HCT116 (cell line): ENCODE measurements at regions not wholly inside any gene's neighbourhood (a gene's known extent, or its start where the extent isn't known, plus 50 kb on each side); places are given as distances from the start of the nearest gene placed in this dataset.

Experiments used
- ATAC-seq: fragments of 200-7000 bp; cut with Tn5 transposase; 2 replicates; pipeline ENCODE4 v1.9.1; 2020; ENCODE audit warnings: mild to moderate bottlenecking, moderate library complexity
- BruUV-seq: library from RNA; stranded (reverse); fragments of 400-500 nt; replicated peaks from 2 replicates; lab custom pipeline; 2021; lab: Mats Ljungman, UMichigan
- CTCF ChIA-PET: fragments of 300-600 bp; sonication (Branson Sonifier 250); formaldehyde crosslinking; loops from one replicate; lab custom pipeline; 2021; ENCODE audit warnings: antibody characterized with exemption; lab: Charles Lee
- POLR2A ChIA-PET: fragments of 300-600, 350-600 bp; sonication (Branson Sonifier 250); formaldehyde crosslinking; loops from one replicate; lab custom pipeline; 2021; ENCODE audit warnings: antibody characterized with exemption; lab: Charles Lee
- RAD21 ChIA-PET, 2 experiments: fragments of 300-600 bp; sonication (Branson Sonifier 250); formaldehyde crosslinking; loops; one replicate each; lab custom pipeline; 2023; ENCODE audit warnings: low total read pairs in 2 of 2; ENCODE audit not compliant: uncharacterized antibody in 2 of 2, unreplicated experiment in 2 of 2, low non-redundant PET in 1 of 2; lab: Charles Lee
- DNase-seq: peaks from one replicate; pipeline ENCODE4 v3.0.0-alpha.2; 2010; ENCODE audit warnings: low read depth, low spot score
- H2AFZ ChIP-seq: fragments of 200-600 bp; shearing (Covaris generic), sonication (generic); 2 replicates; pipeline ENCODE4 v1.6.1; 2017; ENCODE audit warnings: low read depth, mixed run types, mixed read lengths, antibody characterized with exemption, low read length; ENCODE audit not compliant: poor library complexity, severe bottlenecking
- H3K27ac ChIP-seq: 2 replicates; pipeline ENCODE4 v1.5.1; 2012; ENCODE audit warnings: low read depth, low read length
- H3K27me3 ChIP-seq: fragments of 200-600 bp; sonication (generic); 2 replicates; pipeline ENCODE4 v1.6.1; 2016; ENCODE audit warnings: mixed run types, low read length, mixed read lengths; ENCODE audit not compliant: insufficient read depth
- H3K36me3 ChIP-seq, 2 experiments: fragments of 200-500 bp in 1 of 2; fragments of 200-600 bp in 1 of 2; sonication (Bioruptor generic) in 1 of 2; sonication (generic) in 1 of 2; 2 replicates each; pipeline versions ENCODE4 v1.5.1 to v1.6.1; 2014 to 2016; ENCODE audit warnings: low read length in 2 of 2, inconsistent platforms in 1 of 2, mixed read lengths in 1 of 2, mixed run types in 1 of 2; ENCODE audit not compliant: insufficient read depth in 2 of 2, control insufficient read depth in 1 of 2
- H3K4me1 ChIP-seq, 2 experiments: fragments of 200-600 bp in 1 of 2; sonication (generic) in 1 of 2; 2 replicates each; pipeline versions ENCODE4 v1.5.1 to v1.6.1; 2012 to 2017; ENCODE audit warnings: low read length in 2 of 2, inconsistent platforms in 1 of 2, mild to moderate bottlenecking in 1 of 2, mixed read lengths in 1 of 2, mixed run types in 1 of 2, moderate library complexity in 1 of 2; ENCODE audit not compliant: insufficient read depth in 2 of 2, control insufficient read depth in 1 of 2
- H3K4me2 ChIP-seq: fragments of 200-600 bp; sonication (generic); 2 replicates; pipeline ENCODE4 v1.6.1; 2017; ENCODE audit warnings: mixed run types, low read length, mixed read lengths
- H3K4me3 ChIP-seq, 2 experiments: fragments of 200-600 bp in 1 of 2; sonication (generic) in 1 of 2; replicated peaks in 1 of 2; 2 replicates each; pipeline ENCODE4 v1.5.1; 2011 to 2016; ENCODE audit warnings: low read length in 2 of 2, control low read depth in 1 of 2, low read depth in 1 of 2, mild to moderate bottlenecking in 1 of 2, mixed read lengths in 1 of 2, mixed run types in 1 of 2
- H3K79me2 ChIP-seq: fragments of 200-600 bp; sonication (generic); 2 replicates; pipeline ENCODE4 v1.6.1; 2017; ENCODE audit warnings: mild to moderate bottlenecking, mixed run types, low read length, moderate library complexity, mixed read lengths; ENCODE audit not compliant: insufficient read depth
- H3K9ac ChIP-seq: fragments of 200-600 bp; sonication (generic); 2 replicates; pipeline ENCODE4 v1.6.1; 2016; ENCODE audit warnings: low read length, mixed read lengths
- H3K9me2 ChIP-seq: fragments of 200-600 bp; sonication (generic), shearing (Covaris generic); 2 replicates; pipeline ENCODE4 v1.6.1; 2017; ENCODE audit warnings: mixed run types, mild to moderate bottlenecking, moderate library complexity; ENCODE audit not compliant: insufficient read depth
- H3K9me3 ChIP-seq, 2 experiments: fragments of 200-500 bp in 1 of 2; fragments of 200-600 bp in 1 of 2; sonication (Bioruptor generic) in 1 of 2; sonication (generic) in 1 of 2; 2 replicates each; pipeline ENCODE4 v1.6.1; 2014 to 2017; ENCODE audit warnings: low read length in 2 of 2, mixed read lengths in 2 of 2, inconsistent platforms in 1 of 2, low read depth in 1 of 2, mild to moderate bottlenecking in 1 of 2, mixed run types in 1 of 2, moderate library complexity in 1 of 2; ENCODE audit not compliant: control insufficient read depth in 1 of 2, insufficient read depth in 1 of 2
- H4K20me1 ChIP-seq: fragments of 200-600 bp; sonication (generic), shearing (Covaris generic); 2 replicates; pipeline ENCODE4 v1.6.1; 2017; ENCODE audit warnings: mixed run types, mild to moderate bottlenecking, moderate library complexity; ENCODE audit not compliant: insufficient read depth
- CBX3 ChIP-seq: IDR thresholded peaks from 2 replicates; pipeline ENCODE4 v1.6.1; 2012; ENCODE audit warnings: low read depth
- CEBPB ChIP-seq: IDR thresholded peaks from 2 replicates; pipeline ENCODE4 v1.6.1; 2012; ENCODE audit warnings: low read depth
- EGR1 ChIP-seq: IDR thresholded peaks from 2 replicates; pipeline ENCODE4 v1.6.1; 2012; ENCODE audit warnings: low read depth
- EZH2 ChIP-seq: fragments of 200-600 bp; sonication (generic); IDR thresholded peaks from 2 replicates; pipeline ENCODE4 v1.6.1; 2017; ENCODE audit warnings: antibody characterized with exemption, mixed run types
- EZH2phosphoT487 ChIP-seq: fragments of 200-600 bp; IDR thresholded peaks from 2 replicates; pipeline ENCODE4 v1.6.1; 2018; ENCODE audit warnings: antibody characterized with exemption, borderline replicate concordance
- MAX ChIP-seq: IDR thresholded peaks from 2 replicates; pipeline ENCODE4 v1.6.1; 2012
- RAD21 ChIP-seq: IDR thresholded peaks from 2 replicates; pipeline ENCODE4 v1.6.1; 2012; ENCODE audit warnings: low read depth, mild to moderate bottlenecking
- SIN3A ChIP-seq: IDR thresholded peaks from 2 replicates; pipeline ENCODE4 v1.6.1; 2012; ENCODE audit warnings: low read depth
- SRF ChIP-seq: IDR thresholded peaks from 2 replicates; pipeline ENCODE4 v1.6.1; 2012; ENCODE audit warnings: low read depth
- ZBTB33 ChIP-seq: IDR thresholded peaks from 2 replicates; pipeline ENCODE4 v1.6.1; 2011; ENCODE audit warnings: mild to moderate bottlenecking, low read length, moderate library complexity; ENCODE audit not compliant: insufficient replicate concordance; ENCODE audit errors: extremely low read depth
- ZFX ChIP-seq: fragments of 450-650 bp; IDR thresholded peaks from 2 replicates; pipeline ENCODE4 v1.6.1; 2017
- ZNF274 ChIP-seq: fragments of 200-500 bp; sonication (Bioruptor generic); IDR thresholded peaks from 2 replicates; pipeline ENCODE4 v1.6.1; 2014; ENCODE audit warnings: mild to moderate bottlenecking, low read depth, low read length, inconsistent platforms
- intact Hi-C: fragments of 100-400 bp; cut with micrococcal nuclease; formaldehyde crosslinking; loops from 2 replicates; pipeline ENCODE4 v1.10.0; 2022
- TF ChIP-seq, protein P1 (sequence below): IDR thresholded peaks from 2 replicates; pipeline ENCODE4 v1.6.1; 2012; ENCODE audit warnings: low read depth
- TF ChIP-seq, protein P2 (sequence below), 3 experiments: fragments of 200-600 bp in 1 of 3; sonication (generic) in 1 of 3; IDR thresholded peaks in 2 of 3; conservative IDR thresholded peaks in 1 of 3; 2 replicates each; pipeline ENCODE4 v1.5.1; 2012 to 2017; ENCODE audit warnings: low read depth in 2 of 3, low read length in 2 of 3, antibody characterized with exemption in 1 of 3, borderline replicate concordance in 1 of 3, control low read depth in 1 of 3, mild to moderate bottlenecking in 1 of 3, mixed read lengths in 1 of 3, mixed run types in 1 of 3, moderate library complexity in 1 of 3; ENCODE audit not compliant: insufficient read depth in 1 of 3

GRCh38 chr14:97532052-97532451, 734.9 kb downstream of the VRK1 start (continued):
- TF ChIP-seq, protein P1, sequence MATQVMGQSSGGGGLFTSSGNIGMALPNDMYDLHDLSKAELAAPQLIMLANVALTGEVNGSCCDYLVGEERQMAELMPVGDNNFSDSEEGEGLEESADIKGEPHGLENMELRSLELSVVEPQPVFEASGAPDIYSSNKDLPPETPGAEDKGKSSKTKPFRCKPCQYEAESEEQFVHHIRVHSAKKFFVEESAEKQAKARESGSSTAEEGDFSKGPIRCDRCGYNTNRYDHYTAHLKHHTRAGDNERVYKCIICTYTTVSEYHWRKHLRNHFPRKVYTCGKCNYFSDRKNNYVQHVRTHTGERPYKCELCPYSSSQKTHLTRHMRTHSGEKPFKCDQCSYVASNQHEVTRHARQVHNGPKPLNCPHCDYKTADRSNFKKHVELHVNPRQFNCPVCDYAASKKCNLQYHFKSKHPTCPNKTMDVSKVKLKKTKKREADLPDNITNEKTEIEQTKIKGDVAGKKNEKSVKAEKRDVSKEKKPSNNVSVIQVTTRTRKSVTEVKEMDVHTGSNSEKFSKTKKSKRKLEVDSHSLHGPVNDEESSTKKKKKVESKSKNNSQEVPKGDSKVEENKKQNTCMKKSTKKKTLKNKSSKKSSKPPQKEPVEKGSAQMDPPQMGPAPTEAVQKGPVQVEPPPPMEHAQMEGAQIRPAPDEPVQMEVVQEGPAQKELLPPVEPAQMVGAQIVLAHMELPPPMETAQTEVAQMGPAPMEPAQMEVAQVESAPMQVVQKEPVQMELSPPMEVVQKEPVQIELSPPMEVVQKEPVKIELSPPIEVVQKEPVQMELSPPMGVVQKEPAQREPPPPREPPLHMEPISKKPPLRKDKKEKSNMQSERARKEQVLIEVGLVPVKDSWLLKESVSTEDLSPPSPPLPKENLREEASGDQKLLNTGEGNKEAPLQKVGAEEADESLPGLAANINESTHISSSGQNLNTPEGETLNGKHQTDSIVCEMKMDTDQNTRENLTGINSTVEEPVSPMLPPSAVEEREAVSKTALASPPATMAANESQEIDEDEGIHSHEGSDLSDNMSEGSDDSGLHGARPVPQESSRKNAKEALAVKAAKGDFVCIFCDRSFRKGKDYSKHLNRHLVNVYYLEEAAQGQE, result no peak
- no peak for TF ChIP-seq RAD21
- no peak for TF ChIP-seq ZNF274

DNA sequence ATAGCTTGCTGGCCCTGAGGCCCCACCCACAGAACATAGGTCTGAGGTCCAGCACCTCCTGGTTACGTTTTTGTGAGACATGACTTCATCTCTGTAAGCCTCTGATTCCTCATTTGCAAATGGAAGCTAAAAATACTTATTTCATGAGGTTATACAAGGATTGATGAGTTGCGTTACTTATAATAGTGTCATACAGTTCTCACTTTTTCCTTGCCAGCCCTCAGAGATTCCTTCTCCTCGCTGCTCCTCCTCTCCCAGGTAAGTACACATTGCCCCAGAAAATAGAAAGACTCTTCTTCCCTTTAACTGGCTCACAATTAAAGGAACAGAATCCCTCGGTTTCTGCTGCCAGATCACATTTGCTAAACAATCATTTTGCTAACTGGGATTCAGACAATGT, 739.2 kb downstream of the VRK1 start:
- H3K4me3 ChIP-seq, result no peak overlapping the region
- no peaks in the 10 kb centered on the region for H3K9me3 ChIP-seq
- ATAC-seq (no peak), DNase-seq (no peak)
- ChIA-PET CTCF (no interaction called here), POLR2A (no interaction called here), RAD21 (no interaction called here)
- no peak overlapping the region for H3K27ac ChIP-seq
- no peak overlapping the region for H3K4me2 ChIP-seq
- no TSS peak for BruUV-seq
- no peaks in the 10 kb centered on the region for H3K36me3 ChIP-seq
- no peaks in the 10 kb centered on the region for H3K9me2 ChIP-seq
- no peaks in the 10 kb centered on the region for H3K79me2 ChIP-seq
- H4K20me1 ChIP-seq, result no peaks in the 10 kb centered on the region
- no peak overlapping the region for H2AFZ ChIP-seq
- TF ChIP-seq EGR1, result no peak
- TF ChIP-seq ZBTB33, result no peak
- no peak for TF ChIP-seq SRF
- no peak for TF ChIP-seq CBX3
- no peak for TF ChIP-seq MAX
- TF ChIP-seq EZH2, result no peak
- TF ChIP-seq SIN3A, result no peak
- TF ChIP-seq, protein P2, sequence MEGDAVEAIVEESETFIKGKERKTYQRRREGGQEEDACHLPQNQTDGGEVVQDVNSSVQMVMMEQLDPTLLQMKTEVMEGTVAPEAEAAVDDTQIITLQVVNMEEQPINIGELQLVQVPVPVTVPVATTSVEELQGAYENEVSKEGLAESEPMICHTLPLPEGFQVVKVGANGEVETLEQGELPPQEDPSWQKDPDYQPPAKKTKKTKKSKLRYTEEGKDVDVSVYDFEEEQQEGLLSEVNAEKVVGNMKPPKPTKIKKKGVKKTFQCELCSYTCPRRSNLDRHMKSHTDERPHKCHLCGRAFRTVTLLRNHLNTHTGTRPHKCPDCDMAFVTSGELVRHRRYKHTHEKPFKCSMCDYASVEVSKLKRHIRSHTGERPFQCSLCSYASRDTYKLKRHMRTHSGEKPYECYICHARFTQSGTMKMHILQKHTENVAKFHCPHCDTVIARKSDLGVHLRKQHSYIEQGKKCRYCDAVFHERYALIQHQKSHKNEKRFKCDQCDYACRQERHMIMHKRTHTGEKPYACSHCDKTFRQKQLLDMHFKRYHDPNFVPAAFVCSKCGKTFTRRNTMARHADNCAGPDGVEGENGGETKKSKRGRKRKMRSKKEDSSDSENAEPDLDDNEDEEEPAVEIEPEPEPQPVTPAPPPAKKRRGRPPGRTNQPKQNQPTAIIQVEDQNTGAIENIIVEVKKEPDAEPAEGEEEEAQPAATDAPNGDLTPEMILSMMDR (IDR thresholded peaks at IDR 0.05 in 2 of 3, conservative IDR thresholded peaks at IDR 0.05 in 1 of 3; ENCODE audit: borderline replicate concordance in 1 of 3, insufficient read depth in 1 of 3, low read depth in 2 of 3, low read length in 2 of 3), result no peak
- TF ChIP-seq ZFX, result no peak
- TF ChIP-seq, protein P1, result no peak
- no peak for TF ChIP-seq EZH2phosphoT487
- no peak for TF ChIP-seq CEBPB
- H3K9ac ChIP-seq, result no peak overlapping the region
- intact Hi-C loops, result no loop called here
- peaks cover 0 to 5% of the 10 kb centered on the region in 2 experiments; a peak in 1 of 4 replicates for H3K4me1 ChIP-seq
- H3K27me3 ChIP-seq, result peaks cover 7% of the 10 kb centered on the region; the same call in 1 of the 2 replicates
